ENCODE measurements at regions not wholly inside any gene's neighbourhood (a gene's known extent, or its start where the extent isn't known, plus 50 kb on each side); places are given as distances from the start of the nearest gene placed in this dataset.

GRCh38 chr15:35289024-35289617, 204.0 kb upstream of the NANOGP8 start:
- no peak overlapping the region for H3K4me3 ChIP-seq (ENCODE audit: low read depth, low read length, poor library complexity, severe bottlenecking)
- H3K9me2 ChIP-seq (ENCODE audit: low read depth, low read length) = no peaks in the 10 kb centered on the region
- no peak overlapping the region for H3K4me2 ChIP-seq (ENCODE audit: low read length)
- no peaks in the 10 kb centered on the region for H4K20me1 ChIP-seq (ENCODE audit: insufficient read depth, low read length)
- H3K36me3 ChIP-seq (ENCODE audit: insufficient read depth, low read length) = no peaks in the 10 kb centered on the region
- no peak overlapping the region for H2AFZ ChIP-seq (ENCODE audit: low read length)
- no peaks in the 10 kb centered on the region for H3K27me3 ChIP-seq (ENCODE audit: insufficient read depth, low read length)
- no peak overlapping the region for H3K27ac ChIP-seq (ENCODE audit: low read depth, low read length, poor library complexity, severe bottlenecking)
- no peak overlapping the region for H3K9ac ChIP-seq (ENCODE audit: low read length)
- H3F3A ChIP-seq (ENCODE audit: insufficient read depth, low read length) = no peaks in the 10 kb centered on the region
- H3K9me3 ChIP-seq (ENCODE audit: low read length) = no peaks in the 10 kb centered on the region
- H3K79me2 ChIP-seq (ENCODE audit: insufficient read depth, low read length) = no peaks in the 10 kb centered on the region
- H3K4me1 ChIP-seq (ENCODE audit: insufficient read depth, low read length, severe bottlenecking) = no peaks in the 10 kb centered on the region
- peak; percentile 86 for TF ChIP-seq CTCF (IDR thresholded peaks at IDR 0.05; ENCODE audit: low read length)
- TF ChIP-seq EZH2 (IDR thresholded peaks at IDR 0.05; ENCODE audit: borderline replicate concordance, low read length) = no peak

GRCh38 chr15:35288580-35288979, 203.5 kb upstream of the NANOGP8 start:
- no peak overlapping the region for H3K9ac ChIP-seq (ENCODE audit: low read length)
- H3K9me3 ChIP-seq (ENCODE audit: low read length) = no peaks in the 10 kb centered on the region
- H3K9me2 ChIP-seq (ENCODE audit: low read depth, low read length) = no peaks in the 10 kb centered on the region
- no peak overlapping the region for H3K27ac ChIP-seq (ENCODE audit: low read depth, low read length, poor library complexity, severe bottlenecking)
- H3K36me3 ChIP-seq (ENCODE audit: insufficient read depth, low read length) = no peaks in the 10 kb centered on the region
- TF ChIP-seq CTCF (IDR thresholded peaks at IDR 0.05; ENCODE audit: low read length) (no peak), EZH2 (IDR thresholded peaks at IDR 0.05; ENCODE audit: borderline replicate concordance, low read length) (no peak)
- no peaks in the 10 kb centered on the region for H3K79me2 ChIP-seq (ENCODE audit: insufficient read depth, low read length)
- no peaks in the 10 kb centered on the region for H4K20me1 ChIP-seq (ENCODE audit: insufficient read depth, low read length)
- no peaks in the 10 kb centered on the region for H3K27me3 ChIP-seq (ENCODE audit: insufficient read depth, low read length)
- H3F3A ChIP-seq (ENCODE audit: insufficient read depth, low read length) = no peaks in the 10 kb centered on the region
- no peak overlapping the region for H3K4me3 ChIP-seq (ENCODE audit: low read depth, low read length, poor library complexity, severe bottlenecking)
- no peak overlapping the region for H3K4me2 ChIP-seq (ENCODE audit: low read length)
- H2AFZ ChIP-seq (ENCODE audit: low read length) = no peak overlapping the region
- H3K4me1 ChIP-seq (ENCODE audit: insufficient read depth, low read length, severe bottlenecking) = no peaks in the 10 kb centered on the region

- Histone ChIP-seq H3K36me3 (ENCODE audit: insufficient read depth, low read length) (no peaks in the 10 kb centered on the region), H3F3A (ENCODE audit: insufficient read depth, low read length) (no peaks in the 10 kb centered on the region), H3K4me1 (ENCODE audit: insufficient read depth, low read length, severe bottlenecking) (no peaks in the 10 kb centered on the region), H3K79me2 (ENCODE audit: insufficient read depth, low read length) (no peaks in the 10 kb centered on the region), H4K20me1 (ENCODE audit: insufficient read depth, low read length) (no peaks in the 10 kb centered on the region), H3K27ac (ENCODE audit: low read depth, low read length, poor library complexity, severe bottlenecking) (no peak overlapping the region), H3K4me2 (ENCODE audit: low read length) (no peak overlapping the region), H3K9me2 (ENCODE audit: low read depth, low read length) (no peaks in the 10 kb centered on the region), H3K9ac (ENCODE audit: low read length) (no peak overlapping the region), H3K9me3 (ENCODE audit: low read length) (no peaks in the 10 kb centered on the region), H3K27me3 (ENCODE audit: insufficient read depth, low read length) (no peaks in the 10 kb centered on the region), H3K4me3 (ENCODE audit: low read depth, low read length, poor library complexity, severe bottlenecking) (no peak overlapping the region), H2AFZ (ENCODE audit: low read length) (no peak overlapping the region)
- TF ChIP-seq EZH2 (IDR thresholded peaks at IDR 0.05; ENCODE audit: borderline replicate concordance, low read length) (no peak), CTCF (IDR thresholded peaks at IDR 0.05; ENCODE audit: low read length) (no peak)
Observed at GRCh38 chr15:35286721-35287120, 201.6 kb upstream of the NANOGP8 start.

All from OCI-LY1 (cell line).